ENCODE measurements at regions not wholly inside any gene's neighbourhood (a gene's known extent, or its start where the extent isn't known, plus 50 kb on each side); places are given as distances from the start of the nearest gene placed in this dataset.

DNA sequence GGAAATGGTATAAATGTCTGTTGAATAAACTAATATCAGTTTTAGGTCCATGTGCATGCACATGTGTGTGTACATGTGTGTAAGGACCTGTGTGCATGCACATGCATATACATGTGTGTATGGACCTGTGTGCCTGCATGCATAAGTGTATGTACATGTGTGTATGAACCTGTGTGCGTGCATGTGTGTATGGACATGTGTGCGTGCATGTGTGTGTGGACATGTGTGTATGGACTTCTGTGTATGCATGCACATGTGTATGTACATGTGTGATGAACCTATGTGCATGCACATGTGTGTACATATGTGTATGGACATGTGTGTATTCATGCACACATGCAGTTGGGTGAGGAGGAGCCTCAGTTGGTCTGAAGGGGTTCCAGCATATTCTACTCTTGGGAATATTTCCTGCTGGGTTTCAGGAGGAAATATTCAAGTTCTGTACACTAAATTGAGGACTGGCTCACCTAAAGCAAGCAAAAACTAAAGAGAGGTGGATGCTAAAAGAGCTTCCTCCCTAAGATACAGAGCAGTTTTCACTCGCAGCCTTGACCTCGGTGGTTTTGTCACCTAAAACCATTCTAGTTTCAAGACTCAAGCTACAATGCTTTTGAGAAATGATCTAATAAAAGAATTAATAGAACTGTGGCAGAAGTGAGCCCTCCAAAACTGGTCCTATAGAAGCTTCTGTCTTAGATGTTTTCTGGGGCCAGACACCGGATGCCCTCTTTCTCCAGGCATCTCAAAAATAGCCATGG lies 742.8 kb downstream of the MAFB start:
- H3K4me3 ChIP-seq (ENCODE audit: low read depth, low read length), result no peak overlapping the region

DNA sequence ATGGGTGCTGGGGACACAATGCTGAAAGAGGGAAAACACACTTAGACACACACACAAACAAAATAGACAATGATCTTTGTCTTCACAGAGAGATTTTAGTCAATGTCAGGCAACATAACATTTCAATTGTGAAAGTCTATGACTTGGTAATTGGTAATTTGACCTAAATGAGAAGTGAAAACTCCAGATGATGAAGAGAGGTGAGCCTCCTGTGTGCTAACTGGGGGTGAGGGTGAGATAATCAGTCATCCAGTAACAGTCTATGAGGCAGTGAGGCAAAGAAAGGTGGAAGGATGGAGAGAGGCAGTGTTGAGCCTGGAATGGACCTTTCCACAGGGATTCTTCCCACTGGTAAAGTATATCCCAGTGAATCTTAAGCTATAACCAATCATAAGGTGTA lies 744.2 kb downstream of the MAFB start:
- no peak overlapping the region for H3K4me3 ChIP-seq (ENCODE audit: low read depth, low read length)

DNA sequence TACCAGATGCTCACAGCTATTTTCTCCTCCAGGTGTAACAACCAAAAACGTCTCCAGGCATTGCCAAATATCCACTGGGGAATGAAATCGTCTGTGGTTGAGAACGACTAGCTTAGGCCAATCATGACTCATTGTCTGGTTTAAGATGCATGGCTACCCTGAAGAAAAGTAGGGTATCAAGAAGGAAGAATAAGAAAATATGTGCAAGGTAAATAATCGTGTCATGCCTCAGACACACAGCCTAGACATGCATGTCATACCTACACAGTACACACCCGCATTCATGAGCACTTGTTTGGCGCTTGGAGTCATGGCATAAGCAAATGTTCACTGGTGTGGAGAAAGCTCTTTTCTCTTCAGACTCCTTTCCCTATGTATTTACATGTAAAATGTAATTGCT lies 745.7 kb downstream of the MAFB start:
- H3K4me3 ChIP-seq (ENCODE audit: low read depth, low read length), result no peak overlapping the region

DNA sequence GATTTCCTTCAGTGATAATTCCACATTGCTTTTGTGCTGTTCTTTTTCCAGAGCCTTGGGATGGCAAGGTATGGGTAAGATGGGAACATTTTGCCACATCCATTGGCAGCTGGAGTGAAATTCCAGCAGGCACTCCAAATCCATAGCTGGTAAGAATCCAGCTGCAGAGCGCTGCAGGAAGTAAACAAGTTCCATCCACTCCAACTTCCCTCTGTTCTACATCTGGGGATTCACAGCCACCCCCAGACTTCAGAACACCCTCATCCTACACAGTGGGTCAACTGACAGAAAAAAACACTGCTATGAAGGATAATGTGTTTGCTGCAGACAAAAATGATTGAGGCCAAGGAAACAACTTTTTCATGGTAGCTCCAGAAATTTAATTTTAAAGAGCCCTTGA lies 747.8 kb downstream of the MAFB start:
- no peak overlapping the region for H3K4me3 ChIP-seq (ENCODE audit: low read depth, low read length)

DNA sequence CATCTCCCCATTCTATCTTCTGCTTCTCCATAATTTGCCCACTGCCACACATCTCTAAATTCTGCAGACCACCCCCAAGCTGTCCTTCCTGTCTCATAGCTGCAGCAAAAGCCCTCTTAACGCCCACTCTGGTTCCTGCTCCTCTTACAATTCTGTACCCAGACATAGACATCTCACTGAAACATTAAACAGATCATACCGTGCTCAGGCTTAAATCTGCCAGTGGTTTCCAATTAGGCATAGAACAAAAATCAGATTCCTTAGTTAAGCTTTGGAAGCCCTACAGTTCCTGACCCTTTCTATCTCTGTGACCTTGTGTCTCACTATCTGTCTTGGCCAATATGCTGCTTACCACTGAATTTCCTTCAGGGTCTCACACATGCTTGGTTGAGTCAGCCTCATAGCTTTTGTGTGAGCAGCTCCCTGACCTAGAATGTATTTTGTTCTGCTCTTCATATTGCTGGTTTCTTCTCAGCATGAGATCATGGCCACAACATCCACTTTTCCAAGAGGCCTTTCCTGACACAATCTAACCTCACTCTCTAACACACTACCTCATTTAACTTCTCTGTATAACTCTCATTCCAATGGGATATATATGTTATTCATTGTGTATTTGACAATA lies 749.7 kb downstream of the MAFB start:
- no peak overlapping the region for H3K4me3 ChIP-seq (ENCODE audit: low read depth, low read length)

DNA sequence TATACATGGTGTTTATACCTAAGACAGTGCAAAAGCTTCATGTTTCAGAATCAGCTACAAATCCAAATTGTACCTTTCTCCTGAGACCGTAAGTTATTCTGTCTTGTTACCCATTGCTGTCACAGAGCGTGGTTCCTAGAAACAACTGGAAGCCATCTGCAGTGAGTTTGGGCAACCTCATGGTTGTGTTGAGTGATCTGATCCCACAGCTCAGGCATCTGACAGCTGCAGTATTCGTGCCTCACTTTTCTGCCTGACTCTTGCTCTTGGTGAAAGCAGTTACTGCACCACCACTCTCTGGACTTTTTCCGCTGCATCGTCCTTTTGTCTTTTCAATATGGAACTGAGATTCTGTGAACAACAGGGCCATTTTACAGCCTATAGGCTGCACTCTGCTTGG lies 752.6 kb downstream of the MAFB start:
- no peak overlapping the region for H3K4me3 ChIP-seq (ENCODE audit: low read depth, low read length)

DNA sequence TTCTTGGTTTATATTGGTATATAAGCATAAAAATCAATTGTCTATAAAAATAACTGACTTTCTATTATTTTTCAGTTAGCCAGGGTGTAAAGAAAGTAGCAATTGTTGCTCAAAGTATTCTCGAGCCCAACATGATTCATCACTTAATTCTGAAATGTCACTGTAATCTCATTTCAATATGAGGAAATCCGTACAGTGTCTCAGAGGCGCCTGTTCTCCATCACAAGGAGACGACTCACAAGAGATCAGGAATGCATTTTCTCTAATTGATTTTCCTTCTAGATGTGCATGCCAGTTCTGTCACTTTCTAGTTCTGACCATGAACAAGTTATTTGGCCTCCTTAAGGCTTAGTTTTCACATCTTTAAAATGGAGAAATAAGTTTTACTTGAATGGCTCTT lies 753.1 kb downstream of the MAFB start:
- no peak overlapping the region for H3K4me3 ChIP-seq (ENCODE audit: low read depth, low read length)

DNA sequence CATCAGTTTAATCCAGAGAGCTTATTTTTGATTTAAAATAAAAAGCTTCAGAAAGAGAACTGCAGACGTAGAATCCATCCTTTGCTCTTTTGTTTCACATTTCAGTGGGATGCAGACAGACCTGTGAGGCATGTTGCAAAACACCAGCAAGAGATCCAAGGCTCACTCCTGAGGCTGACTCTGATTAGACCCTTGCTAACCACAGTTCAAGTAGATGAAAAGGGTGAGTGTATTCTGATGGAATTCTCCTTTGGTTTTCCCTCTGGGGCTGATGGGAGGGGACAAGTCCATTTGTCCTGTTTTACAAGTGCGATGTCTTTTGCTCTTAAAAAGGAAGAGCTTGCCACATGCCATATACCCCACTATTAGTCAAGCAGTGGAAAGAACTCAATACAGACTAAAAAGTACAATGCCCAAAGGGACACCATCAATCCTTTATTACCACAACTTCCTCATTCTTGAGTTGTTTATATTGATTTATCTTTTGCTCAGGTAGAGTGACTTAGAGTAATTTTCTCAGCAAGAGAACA lies 772.7 kb downstream of the MAFB start:
- no peak overlapping the region for H3K4me3 ChIP-seq (ENCODE audit: low read depth, low read length)

DNA sequence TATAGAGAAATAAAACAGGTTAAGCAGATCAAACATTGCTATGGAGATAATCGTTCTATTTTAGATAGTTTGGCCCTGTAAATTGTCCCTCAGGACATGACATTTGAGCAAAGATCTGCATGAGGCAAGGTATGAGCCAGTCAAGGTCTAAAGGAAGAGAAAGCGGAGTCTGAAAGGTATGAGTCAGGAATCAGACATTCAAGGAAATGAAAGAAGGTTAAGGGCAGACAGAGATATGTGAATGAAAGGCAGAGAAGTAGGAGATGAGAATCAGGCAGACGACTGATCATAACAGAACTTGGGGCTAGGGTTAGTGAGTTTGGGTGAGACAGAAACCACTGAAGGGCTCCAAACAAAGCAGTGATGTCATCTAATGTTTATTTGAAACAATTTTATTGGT lies 775.8 kb downstream of the MAFB start:
- H3K4me3 ChIP-seq (ENCODE audit: low read depth, low read length), result no peak overlapping the region

DNA sequence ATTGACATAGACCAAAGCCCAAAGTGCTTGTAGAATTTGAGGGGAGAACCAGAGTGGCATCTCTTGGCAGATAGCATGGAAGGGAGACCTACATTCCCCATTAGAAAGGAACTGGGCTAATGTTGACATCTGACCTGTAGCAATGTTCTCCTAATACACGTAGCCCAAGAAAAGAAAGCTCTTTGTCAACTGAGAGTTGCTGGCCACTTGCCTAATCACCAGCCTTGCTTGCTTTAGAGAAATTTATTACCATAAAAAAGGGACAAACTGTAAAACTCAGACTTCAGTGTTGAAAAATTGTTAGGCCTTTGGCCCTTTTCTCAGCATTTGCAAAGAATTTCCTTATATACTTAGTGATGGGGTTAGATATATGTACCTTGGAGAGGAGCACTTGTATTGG lies 777.5 kb downstream of the MAFB start:
- H3K4me3 ChIP-seq (ENCODE audit: low read depth, low read length), result no peak overlapping the region

DNA sequence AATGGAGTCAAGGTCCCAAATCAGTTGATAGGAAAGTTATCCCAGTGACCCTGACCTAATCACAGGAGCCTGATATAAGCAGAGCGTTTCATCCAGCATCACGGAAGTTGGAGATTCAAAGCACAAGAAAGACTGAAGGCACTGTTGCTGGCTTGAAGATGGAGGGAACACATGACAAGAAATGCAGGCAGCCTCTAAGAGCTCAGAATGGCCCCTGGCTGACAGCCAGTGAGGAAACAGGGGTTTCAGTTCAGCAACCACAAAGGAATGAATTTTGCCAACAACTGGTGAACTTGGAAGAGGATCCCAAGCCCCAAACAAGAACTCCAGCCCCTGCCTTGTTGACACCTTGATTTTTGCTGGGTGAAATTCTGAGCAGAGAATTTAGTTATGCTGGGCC lies 778.5 kb downstream of the MAFB start:
- no peak overlapping the region for H3K4me3 ChIP-seq (ENCODE audit: low read depth, low read length)

DNA sequence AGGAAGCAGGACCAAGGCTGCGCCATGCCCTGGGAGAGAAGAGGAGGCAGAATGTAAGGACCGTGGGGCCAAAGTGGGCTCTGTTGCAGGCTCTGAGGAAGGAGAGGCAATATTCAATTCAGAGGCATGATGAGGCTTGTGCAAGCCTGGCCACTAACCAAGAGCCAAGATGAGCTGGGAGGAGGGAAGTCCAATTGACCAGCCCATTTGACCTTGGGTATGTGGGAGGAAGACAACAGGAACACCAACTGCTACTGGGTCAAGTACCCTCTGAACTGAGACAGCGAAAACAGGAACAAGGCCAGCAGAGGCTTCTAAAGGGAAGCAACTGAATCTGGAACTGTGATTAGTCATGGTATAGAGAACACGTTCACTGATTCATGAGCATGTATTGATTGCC lies 779.6 kb downstream of the MAFB start:
- no peak overlapping the region for H3K4me3 ChIP-seq (ENCODE audit: low read depth, low read length)

DNA sequence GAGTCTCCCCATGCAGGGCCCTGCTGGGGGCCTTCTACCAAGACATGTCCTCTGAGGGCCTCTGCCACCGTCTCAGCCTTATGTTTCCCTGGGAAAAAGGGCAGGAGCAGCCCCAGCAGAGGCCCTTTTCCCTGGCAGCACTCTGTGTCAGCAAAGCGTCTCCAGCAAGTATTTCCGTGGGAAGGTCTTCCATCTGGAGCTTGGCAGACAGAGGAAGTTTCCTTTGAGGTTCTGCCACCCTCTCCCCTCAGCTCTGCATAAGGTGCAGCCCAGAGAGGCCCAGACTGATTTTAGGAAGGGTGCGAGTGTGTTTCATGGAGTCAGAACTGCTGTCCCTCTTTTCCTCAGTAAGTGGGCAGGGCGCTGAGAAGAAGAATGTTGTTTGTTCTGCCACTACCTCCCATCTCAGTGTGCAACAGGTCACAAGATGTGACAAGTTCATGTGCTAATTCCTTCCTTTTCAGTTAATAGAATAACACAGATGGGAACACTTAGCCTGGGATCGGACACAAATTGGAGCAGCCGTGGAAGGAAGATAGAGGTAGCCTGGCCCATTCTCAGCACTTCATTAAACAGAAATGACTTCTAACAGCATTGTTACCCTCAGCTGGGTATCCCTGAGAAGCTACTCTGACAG lies 784.4 kb downstream of the MAFB start:
- H3K4me3 ChIP-seq (ENCODE audit: low read depth, low read length), result no peak overlapping the region

DNA sequence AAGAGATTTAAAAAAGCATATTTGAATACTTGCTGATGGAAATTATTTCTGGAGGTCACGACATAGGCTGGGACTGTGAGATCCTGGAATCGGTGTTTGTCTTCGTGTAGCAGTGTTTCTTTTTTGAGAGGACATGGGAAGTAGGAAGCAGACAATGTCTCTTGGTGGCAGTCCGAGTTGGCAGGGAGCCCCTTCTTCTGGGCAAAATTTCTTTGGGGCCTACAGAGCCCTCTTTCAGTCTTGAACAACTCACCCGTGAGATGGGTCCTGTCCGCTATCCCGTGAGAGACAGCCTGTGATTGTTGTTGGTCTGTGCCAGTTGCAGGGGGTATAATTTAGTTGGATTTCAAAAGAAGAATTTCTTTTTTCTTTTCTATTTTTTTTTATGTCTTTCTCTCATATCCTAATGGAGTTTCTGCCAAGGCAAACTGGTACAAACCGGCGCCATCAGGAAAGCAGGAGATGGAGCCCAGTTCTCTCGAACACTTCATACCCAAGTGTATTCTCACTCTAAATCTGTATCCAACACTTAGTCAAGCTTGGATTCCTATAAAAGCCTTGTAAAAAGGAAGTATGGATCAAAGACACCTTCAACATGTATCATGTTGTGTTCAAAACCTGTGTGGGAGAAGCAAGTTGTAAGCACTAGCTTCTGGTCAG lies 785.1 kb downstream of the MAFB start:
- H3K4me3 ChIP-seq (ENCODE audit: low read depth, low read length), result no peak overlapping the region

DNA sequence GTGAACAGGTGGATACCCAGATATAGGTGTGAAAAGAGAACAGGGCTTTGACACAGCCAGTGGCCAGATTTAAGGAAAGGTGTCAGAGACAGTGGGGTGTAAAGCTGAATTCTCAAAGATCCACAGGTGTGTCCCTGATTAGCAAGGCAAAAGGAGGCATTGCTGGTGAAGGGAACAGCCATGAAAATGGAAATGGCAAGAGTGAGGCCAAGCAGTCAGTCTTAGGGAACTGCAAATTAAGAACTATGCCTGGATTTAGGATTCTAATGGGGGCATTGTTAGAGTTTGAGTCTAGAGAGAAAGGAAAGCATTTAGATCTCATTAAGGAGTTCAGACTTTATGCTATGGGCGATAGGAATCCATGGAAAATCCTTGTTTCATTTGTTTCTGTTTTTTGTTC lies 789.2 kb downstream of the MAFB start:
- no peak overlapping the region for H3K4me3 ChIP-seq (ENCODE audit: low read depth, low read length)

DNA sequence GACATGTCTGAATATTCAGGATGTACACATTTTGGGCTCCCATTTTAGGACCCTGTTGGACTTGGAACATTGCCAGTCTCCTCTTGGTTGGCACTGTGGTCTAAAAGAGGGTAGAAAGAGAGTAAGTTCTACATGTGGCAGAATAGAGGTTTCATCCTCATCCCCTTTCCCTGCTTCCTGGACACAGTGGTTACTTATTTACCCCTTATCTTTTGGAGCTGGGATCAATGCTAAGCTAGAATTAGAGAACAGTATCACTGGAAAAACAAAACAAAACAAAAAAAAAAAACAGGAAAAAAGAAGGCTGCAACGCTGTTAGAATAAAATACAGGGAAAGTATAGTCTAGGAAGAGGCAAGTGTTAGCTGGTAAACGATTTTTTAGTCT lies 790.6 kb downstream of the MAFB start:
- H3K4me3 ChIP-seq (ENCODE audit: low read depth, low read length), result no peak overlapping the region

DNA sequence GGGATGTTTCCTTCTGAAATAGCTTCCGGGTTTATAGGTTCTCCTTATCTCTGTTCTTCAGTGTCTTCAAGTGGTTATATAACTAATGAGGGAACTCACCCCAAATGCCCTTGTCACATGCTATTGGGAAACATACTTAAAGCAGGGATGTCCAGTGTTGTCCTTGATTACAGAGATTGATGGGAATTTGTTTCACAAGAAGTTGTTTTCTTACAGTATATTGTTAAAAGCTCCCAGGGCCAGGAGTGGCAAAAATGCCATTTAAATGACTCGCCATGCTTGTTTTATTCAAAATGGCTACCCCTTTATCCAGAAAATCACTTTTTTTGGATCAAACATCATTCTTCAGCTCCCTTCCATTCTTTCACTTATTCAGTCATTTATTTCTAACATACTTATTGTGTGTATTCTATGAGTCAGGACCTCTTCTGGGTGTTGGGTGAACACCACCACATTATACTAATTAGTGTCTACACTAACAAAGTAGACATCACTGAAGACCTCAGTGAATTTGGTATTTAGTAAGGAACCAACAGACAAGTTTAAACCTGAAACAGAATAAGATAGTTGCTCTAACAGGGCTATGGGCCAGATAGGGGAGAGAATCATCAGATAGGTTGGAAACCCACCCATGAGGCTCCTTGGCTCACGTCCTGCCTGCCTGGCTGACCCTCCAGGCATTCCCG lies 791.1 kb downstream of the MAFB start:
- no peak overlapping the region for H3K4me3 ChIP-seq (ENCODE audit: low read depth, low read length)

DNA sequence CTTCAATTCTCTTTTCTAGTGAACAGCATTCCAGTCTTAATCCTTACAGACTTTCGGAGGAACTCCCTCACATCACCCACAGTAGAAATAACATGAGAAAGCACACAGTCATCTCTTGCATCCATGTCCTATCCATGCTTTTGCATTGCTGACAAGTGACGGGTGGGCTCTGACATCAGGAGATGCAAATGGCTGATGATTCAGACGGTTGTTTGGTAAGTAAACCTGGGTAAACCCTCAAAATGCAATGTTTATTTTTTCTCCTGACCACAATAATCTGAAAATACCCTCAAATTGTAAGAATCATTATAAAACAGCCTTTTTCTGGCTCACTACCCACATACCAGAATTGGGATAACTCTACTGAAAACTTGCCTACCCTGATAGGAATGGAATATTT lies 792.0 kb downstream of the MAFB start:
- H3K4me3 ChIP-seq (ENCODE audit: low read depth, low read length), result no peak overlapping the region

DNA sequence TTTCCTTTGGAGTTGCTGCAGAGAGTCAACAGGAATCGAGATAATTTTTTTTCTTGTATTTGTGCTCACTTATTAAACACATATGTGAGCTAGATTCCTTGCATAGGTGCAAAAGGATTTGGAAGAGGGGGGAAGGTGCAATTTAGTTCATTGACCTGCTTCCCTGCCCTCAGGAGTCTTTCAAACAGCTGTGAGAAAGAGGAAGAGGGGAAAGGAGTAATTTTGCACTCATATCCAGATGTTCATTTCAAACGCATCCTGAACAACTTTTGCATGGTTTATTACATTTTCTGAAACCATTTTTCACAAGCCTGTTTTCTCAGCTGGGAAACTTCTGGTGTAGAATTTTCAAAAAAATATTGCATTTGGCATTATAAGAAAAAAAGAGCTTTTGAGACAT lies 795.0 kb downstream of the MAFB start:
- H3K4me3 ChIP-seq (ENCODE audit: low read depth, low read length), result no peak overlapping the region

DNA sequence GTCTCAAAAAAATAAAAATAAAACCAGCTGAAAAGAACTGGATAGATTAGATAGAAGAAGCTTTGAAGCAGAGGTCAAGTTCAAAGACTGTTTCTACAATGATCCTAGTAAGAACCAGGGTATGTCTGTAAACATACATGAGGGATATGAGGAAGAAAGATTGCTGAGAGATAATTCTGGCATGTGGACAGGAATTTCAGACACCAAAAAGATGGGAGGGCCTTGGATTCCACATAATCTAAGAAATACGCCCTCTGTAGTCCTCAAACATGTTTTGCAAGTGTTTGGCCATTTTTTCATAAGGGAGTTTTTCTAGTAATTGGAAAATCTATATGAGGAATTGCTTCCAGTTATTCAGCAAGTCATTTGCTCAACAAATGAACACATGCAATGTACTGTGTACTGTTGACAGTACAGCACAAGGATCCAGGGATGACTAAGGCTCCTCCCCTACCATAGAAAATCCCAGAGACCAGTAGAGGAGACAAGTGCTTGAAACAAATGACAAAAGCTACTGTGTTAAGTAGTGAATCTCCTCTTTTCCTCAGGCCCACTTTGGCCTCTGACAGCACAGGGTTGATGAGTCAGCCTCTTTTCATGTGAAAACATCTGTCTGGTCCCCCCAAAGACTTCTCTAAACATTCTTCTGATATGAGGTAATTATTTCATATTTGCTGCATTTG lies 795.9 kb downstream of the MAFB start:
- no peak overlapping the region for H3K4me3 ChIP-seq (ENCODE audit: low read depth, low read length)

DNA sequence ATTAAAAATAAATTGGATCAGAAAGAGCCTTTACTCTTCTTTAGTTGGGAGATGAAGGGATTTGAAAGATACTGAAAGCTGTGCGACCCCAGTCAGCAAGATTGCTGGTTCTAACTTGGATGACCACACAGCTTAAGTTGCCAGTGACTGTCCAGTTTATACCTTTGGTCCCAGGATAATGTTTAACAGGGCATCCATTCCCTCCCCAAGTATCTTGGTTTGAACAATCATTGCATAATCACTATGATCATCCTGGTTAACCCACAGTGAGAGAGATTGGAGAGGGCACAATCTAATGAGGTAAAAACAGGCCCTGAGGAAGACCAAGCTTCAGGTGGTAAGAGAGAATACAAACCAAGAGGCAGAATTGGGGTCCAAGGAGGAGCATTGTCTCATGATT lies 798.3 kb downstream of the MAFB start:
- no peak overlapping the region for H3K4me3 ChIP-seq (ENCODE audit: low read depth, low read length)

All from iPS-11a (cell line).